Activated CD8-positive, alpha-beta T cell treated with anti-CD3 and anti-CD28 coated beads for 36 hours (primary cell): ENCODE measurements at regions not wholly inside any gene's neighbourhood (a gene's known extent, or its start where the extent isn't known, plus 50 kb on each side); places are given as distances from the start of the nearest gene placed in this dataset.
"Not testable (repeated sequence)": the region's sequence is repeated elsewhere in the genome, so short reads cannot be mapped to it uniquely, and the experiment has no call there.

Experiments used
- ATAC-seq: fragments of 200-7000 bp; cut with Tn5 transposase; one replicate; pipeline ENCODE4 v1.10.0; 2021; ENCODE audit warnings: mild to moderate bottlenecking, moderate library complexity
- CTCF ChIA-PET: fragments of 350-600 bp; sonication (Branson Sonifier 250); formaldehyde crosslinking; loops from one replicate; lab custom pipeline; 2021; ENCODE audit warnings: antibody characterized with exemption; lab: Charles Lee
- POLR2A ChIA-PET: fragments of 350-600 bp; sonication (Branson Sonifier 250); formaldehyde crosslinking; loops from one replicate; lab custom pipeline; 2021; ENCODE audit warnings: antibody characterized with exemption; lab: Charles Lee
- DNase-seq: peaks from one replicate; pipeline ENCODE4 v3.0.0-alpha.2; 2020
- H3K27ac Mint-ChIP-seq: one replicate; pipeline ENCODE4 v1.8.0; 2021; ENCODE audit warnings: mild to moderate bottlenecking, mixed read lengths
- H3K27me3 Mint-ChIP-seq: one replicate; pipeline ENCODE4 v1.8.0; 2021; ENCODE audit warnings: mixed read lengths
- H3K36me3 Mint-ChIP-seq: one replicate; pipeline ENCODE4 v1.8.0; 2021; ENCODE audit warnings: low read depth, mixed read lengths
- H3K4me1 Mint-ChIP-seq: one replicate; pipeline ENCODE4 v1.8.0; 2021; ENCODE audit warnings: low read depth, mixed read lengths
- H3K4me3 Mint-ChIP-seq: one replicate; pipeline ENCODE4 v1.8.0; 2021; ENCODE audit warnings: mild to moderate bottlenecking, moderate library complexity, mixed read lengths
- H3K9me3 Mint-ChIP-seq: one replicate; pipeline ENCODE4 v1.8.0; 2021; ENCODE audit warnings: mixed read lengths
- intact Hi-C: fragments of 100-400 bp; cut with micrococcal nuclease; formaldehyde crosslinking; loops from one replicate; pipeline ENCODE4 v1.10.0; 2022
- TF ChIP-seq, protein P1 (sequence below): fragments of 200-600 bp; IDR thresholded peaks from one replicate; pipeline ENCODE4 v1.8.0; 2022; ENCODE audit warnings: antibody characterized with exemption, mild to moderate bottlenecking

- H3K27me3 Mint-ChIP-seq: no peaks in the 10 kb centered on the region
- TF ChIP-seq, protein P1, sequence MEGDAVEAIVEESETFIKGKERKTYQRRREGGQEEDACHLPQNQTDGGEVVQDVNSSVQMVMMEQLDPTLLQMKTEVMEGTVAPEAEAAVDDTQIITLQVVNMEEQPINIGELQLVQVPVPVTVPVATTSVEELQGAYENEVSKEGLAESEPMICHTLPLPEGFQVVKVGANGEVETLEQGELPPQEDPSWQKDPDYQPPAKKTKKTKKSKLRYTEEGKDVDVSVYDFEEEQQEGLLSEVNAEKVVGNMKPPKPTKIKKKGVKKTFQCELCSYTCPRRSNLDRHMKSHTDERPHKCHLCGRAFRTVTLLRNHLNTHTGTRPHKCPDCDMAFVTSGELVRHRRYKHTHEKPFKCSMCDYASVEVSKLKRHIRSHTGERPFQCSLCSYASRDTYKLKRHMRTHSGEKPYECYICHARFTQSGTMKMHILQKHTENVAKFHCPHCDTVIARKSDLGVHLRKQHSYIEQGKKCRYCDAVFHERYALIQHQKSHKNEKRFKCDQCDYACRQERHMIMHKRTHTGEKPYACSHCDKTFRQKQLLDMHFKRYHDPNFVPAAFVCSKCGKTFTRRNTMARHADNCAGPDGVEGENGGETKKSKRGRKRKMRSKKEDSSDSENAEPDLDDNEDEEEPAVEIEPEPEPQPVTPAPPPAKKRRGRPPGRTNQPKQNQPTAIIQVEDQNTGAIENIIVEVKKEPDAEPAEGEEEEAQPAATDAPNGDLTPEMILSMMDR: no peak
- no peak overlapping the region for H3K27ac Mint-ChIP-seq
- no peaks in the 10 kb centered on the region for H3K36me3 Mint-ChIP-seq
- CTCF ChIA-PET: no interaction called here
- no peak for ATAC-seq
- H3K4me1 Mint-ChIP-seq: no peaks in the 10 kb centered on the region
- no peaks in the 10 kb centered on the region for H3K9me3 Mint-ChIP-seq
- intact Hi-C loops: no loop called here
- POLR2A ChIA-PET: no interaction called here
- DNase-seq: no peak
- H3K4me3 Mint-ChIP-seq: no peak overlapping the region
These were observed 900.8 kb upstream of the GOT2 start for GRCh38 chr16:59634951-59635350.

DNA sequence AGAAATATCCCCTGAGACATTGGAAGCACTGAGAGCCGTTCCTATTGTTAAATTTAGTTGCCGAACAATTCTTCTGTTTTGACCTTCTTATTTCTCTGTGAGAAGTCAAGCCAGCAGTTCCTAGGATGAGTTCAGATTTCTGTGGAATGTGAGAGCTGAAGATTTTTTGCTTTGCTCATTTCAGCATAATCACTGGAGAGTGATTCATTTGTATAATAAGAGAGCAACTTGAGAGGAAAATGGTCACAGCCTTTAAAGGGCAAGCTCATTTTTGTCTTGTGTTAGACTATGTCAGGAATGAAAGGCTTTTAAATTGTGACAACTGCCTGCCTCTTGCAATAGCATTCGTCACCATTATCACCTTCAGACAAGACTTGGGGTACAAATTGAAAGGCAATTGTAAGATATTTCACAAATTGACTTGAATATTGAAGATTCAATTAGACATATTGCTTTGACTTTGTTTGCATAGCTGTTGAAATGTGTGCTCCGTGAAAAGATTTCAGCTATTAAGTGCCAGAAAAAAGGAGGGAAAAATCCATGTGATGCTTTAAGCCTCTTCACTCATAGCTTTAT lies 900.0 kb upstream of the GOT2 start:
- ChIA-PET CTCF (no interaction called here), POLR2A (no interaction called here)
- no peaks in the 10 kb centered on the region for H3K4me1 Mint-ChIP-seq

DNA sequence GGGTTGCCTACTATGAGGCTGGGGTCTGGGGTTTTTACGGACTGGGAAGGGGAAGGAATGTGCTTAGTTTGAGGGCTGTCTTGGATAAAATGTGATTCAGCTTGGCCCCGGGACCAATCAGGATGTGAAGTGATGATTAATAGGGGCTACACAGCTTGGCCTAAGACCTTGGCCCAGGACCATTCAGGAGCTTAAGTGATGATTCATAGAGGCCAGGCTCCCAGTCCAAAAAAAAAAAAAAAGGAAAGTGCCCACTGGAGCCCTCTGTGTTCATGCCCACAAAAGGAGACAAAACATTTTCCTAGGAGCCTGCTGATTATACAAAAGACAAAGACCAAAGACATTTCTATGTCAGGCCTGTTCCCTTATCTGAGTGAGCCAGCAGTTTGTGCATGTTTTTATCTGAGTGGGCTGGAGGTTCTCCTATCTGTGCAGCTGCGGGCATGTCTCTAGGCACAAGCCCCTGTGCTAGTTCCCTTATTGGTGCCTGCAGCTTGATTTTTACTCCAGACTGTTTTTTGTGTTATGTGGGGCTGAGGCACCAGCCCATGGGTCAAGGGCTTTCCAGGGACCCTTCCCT lies 898.2 kb upstream of the GOT2 start:
- ChIA-PET CTCF (no interaction called here), POLR2A (no interaction called here)
- no peak for ATAC-seq
- intact Hi-C loops: no loop called here
- Mint-ChIP-seq H3K4me1 (no peaks in the 10 kb centered on the region), H3K4me3 (no peak overlapping the region), H3K27ac (no peak overlapping the region), H3K27me3 (no peaks in the 10 kb centered on the region), H3K9me3 (no peaks in the 10 kb centered on the region), H3K36me3 (no peaks in the 10 kb centered on the region)
- TF ChIP-seq, protein P1: no peak
- no peak for DNase-seq

More for the DNA sequence above, 900.0 kb upstream of the GOT2 start:
- no peaks in the 10 kb centered on the region for H3K36me3 Mint-ChIP-seq
- TF ChIP-seq, protein P1: no peak
- ATAC-seq (no peak), DNase-seq (no peak)
- H3K27me3 Mint-ChIP-seq: no peaks in the 10 kb centered on the region
- H3K9me3 Mint-ChIP-seq: no peaks in the 10 kb centered on the region
- H3K4me3 Mint-ChIP-seq: no peak overlapping the region
- intact Hi-C loops: no loop called here
- H3K27ac Mint-ChIP-seq: no peak overlapping the region

DNA sequence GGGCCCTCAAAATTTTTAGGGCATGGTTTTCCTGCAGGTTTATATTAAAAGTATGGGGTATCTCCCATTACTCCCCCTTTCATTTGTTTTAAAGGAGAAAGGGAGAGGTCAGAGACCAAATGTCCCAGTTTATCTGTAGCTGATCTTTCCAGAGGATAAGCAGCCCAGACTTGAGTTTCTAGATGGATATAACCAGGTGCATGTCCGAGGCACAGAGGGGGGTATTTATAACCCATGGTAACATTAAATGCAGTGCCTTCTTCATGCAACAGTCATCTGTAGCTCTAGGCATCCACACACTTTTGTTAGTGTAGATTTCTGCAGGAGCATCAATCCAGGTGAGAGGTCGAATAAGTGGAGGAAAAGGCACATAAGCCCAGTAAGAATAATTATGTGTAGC lies 890.3 kb upstream of the GOT2 start:
- H3K4me3 Mint-ChIP-seq, DNase-seq, H3K4me1 Mint-ChIP-seq, H3K9me3 Mint-ChIP-seq, ATAC-seq, intact Hi-C loops, CTCF ChIA-PET, H3K27me3 Mint-ChIP-seq, POLR2A ChIA-PET, H3K36me3 Mint-ChIP-seq, H3K27ac Mint-ChIP-seq: not testable (repeated sequence)

GRCh38 chr16:59614466-59615240 lies 880.5 kb upstream of the GOT2 start:
- Mint-ChIP-seq H3K27me3 (no peaks in the 10 kb centered on the region), H3K36me3 (no peaks in the 10 kb centered on the region), H3K9me3 (peaks cover 4% of the 10 kb centered on the region), H3K4me3 (no peak overlapping the region), H3K27ac (no peak overlapping the region), H3K4me1 (no peaks in the 10 kb centered on the region)
- no peak for ATAC-seq
- intact Hi-C loops: no loop called here
- POLR2A ChIA-PET: no interaction called here
- CTCF ChIA-PET: no interaction called here
- DNase-seq: no peak
- TF ChIP-seq, protein P1: no peak

DNA sequence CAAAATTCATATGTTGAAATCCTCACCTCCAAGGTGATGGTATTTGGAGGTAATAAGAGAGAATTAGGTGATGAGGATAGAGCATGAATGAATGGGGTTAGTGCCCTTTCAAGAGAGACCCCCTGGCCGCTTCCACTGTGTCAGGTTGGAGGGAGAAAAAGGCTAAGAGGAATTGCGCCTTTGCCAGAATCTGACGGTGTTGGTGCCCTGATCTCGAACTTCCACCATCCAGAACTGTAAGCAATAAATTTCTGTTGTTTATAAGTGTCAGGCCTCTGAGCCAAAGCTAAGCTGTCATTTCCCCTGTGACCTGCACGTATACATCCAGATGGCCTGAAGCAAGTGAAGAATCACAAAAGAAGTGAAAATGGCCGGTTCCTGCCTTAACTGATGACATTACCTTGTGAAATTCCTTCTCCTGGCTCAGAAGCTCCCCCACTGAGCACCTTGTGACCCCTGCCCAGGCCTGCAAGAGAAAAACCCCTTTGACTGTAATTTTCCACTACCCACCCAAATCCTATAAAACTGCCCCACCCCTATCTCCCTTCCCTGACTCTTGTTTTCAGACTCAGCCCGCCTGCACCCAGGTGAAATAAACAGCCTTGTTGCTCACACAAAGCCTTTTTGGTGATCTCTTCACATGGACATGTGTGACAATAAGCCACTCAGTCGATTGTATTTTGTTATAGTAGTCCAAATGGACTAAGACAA lies 878.9 kb upstream of the GOT2 start:
- not testable (repeated sequence) for DNase-seq

More for the DNA sequence above, 878.9 kb upstream of the GOT2 start:
- H3K36me3 Mint-ChIP-seq, intact Hi-C loops, H3K9me3 Mint-ChIP-seq, H3K27me3 Mint-ChIP-seq, CTCF ChIA-PET, H3K4me1 Mint-ChIP-seq, H3K4me3 Mint-ChIP-seq, H3K27ac Mint-ChIP-seq, ATAC-seq, POLR2A ChIA-PET: not testable (repeated sequence)
